ENCODE measurements at regions not wholly inside any gene's neighbourhood (a gene's known extent, or its start where the extent isn't known, plus 50 kb on each side); places are given as distances from the start of the nearest gene placed in this dataset.

GRCh38 chr2:185663811-185664210 is 74.8 kb upstream of the FSIP2 start:
- H3K4me1 ChIP-seq (replicated peaks): no peaks in the 10 kb centered on the region
- H3K27ac ChIP-seq: no peak overlapping the region
- H3K36me3 ChIP-seq: no peaks in the 10 kb centered on the region
- H3K4me3 ChIP-seq: no peak overlapping the region
- intact Hi-C loops (cut with DNase I): no loop called here
- no peak for DNase-seq (ENCODE audit: low spot score)
- TF ChIP-seq POLR2A (IDR thresholded peaks at IDR 0.05) (no peak), POLR2AphosphoS5 (IDR thresholded peaks at IDR 0.05) (no peak)
- TF ChIP-seq, protein P1, sequence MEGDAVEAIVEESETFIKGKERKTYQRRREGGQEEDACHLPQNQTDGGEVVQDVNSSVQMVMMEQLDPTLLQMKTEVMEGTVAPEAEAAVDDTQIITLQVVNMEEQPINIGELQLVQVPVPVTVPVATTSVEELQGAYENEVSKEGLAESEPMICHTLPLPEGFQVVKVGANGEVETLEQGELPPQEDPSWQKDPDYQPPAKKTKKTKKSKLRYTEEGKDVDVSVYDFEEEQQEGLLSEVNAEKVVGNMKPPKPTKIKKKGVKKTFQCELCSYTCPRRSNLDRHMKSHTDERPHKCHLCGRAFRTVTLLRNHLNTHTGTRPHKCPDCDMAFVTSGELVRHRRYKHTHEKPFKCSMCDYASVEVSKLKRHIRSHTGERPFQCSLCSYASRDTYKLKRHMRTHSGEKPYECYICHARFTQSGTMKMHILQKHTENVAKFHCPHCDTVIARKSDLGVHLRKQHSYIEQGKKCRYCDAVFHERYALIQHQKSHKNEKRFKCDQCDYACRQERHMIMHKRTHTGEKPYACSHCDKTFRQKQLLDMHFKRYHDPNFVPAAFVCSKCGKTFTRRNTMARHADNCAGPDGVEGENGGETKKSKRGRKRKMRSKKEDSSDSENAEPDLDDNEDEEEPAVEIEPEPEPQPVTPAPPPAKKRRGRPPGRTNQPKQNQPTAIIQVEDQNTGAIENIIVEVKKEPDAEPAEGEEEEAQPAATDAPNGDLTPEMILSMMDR (IDR thresholded peaks at IDR 0.05): no peak
- WGBS: 89% methylated on average over 1 of the region's 1 CpG
- H3K27me3 ChIP-seq (replicated peaks; ENCODE audit: insufficient read depth): no peaks in the 10 kb centered on the region
- H3K9me3 ChIP-seq: no peaks in the 10 kb centered on the region

DNA sequence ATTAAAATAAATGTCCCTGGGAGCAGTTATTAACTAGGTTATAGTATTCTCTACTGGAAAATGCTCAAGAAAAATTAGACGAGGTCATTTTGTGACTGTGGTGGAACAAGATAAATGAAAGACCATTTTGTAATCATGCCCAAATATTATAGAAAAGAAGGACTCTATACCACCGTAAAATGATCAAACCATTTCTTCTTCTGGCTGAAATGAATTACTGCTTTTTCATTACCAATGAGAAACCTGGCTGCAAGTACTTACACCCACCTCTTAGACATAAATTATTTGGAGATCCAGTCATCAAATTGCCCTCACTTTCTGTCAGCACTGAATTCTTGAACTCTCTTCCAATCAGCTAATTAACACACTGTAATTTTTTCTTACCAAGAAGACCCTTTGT is 74.2 kb upstream of the FSIP2 start:
- 83% methylated on average over 2 of the region's 2 CpGs for WGBS
- no peak overlapping the region for H3K4me3 ChIP-seq
- H3K4me1 ChIP-seq (replicated peaks): no peaks in the 10 kb centered on the region
- no peaks in the 10 kb centered on the region for H3K9me3 ChIP-seq
- no peaks in the 10 kb centered on the region for H3K27me3 ChIP-seq (replicated peaks; ENCODE audit: insufficient read depth)
- no peak overlapping the region for H3K27ac ChIP-seq
- TF ChIP-seq, protein P1 (IDR thresholded peaks at IDR 0.05): no peak
- TF ChIP-seq POLR2A (IDR thresholded peaks at IDR 0.05): no peak
- TF ChIP-seq POLR2AphosphoS5 (IDR thresholded peaks at IDR 0.05): no peak
- DNase-seq (ENCODE audit: low spot score): no peak
- H3K36me3 ChIP-seq: no peaks in the 10 kb centered on the region
- intact Hi-C loops (cut with DNase I): no loop called here

- intact Hi-C loops (cut with DNase I): no loop called here
- no peak for TF ChIP-seq POLR2A (IDR thresholded peaks at IDR 0.05)
- TF ChIP-seq, protein P1 (IDR thresholded peaks at IDR 0.05): no peak
- no peak for TF ChIP-seq POLR2AphosphoS5 (IDR thresholded peaks at IDR 0.05)
- no peak overlapping the region for H3K27ac ChIP-seq
- no peaks in the 10 kb centered on the region for H3K4me1 ChIP-seq (replicated peaks)
- H3K4me3 ChIP-seq: no peak overlapping the region
- no peaks in the 10 kb centered on the region for H3K9me3 ChIP-seq
- DNase-seq (ENCODE audit: low spot score): no peak
- H3K36me3 ChIP-seq: no peaks in the 10 kb centered on the region
- 63% methylated on average over 2 of the region's 2 CpGs for WGBS
- H3K27me3 ChIP-seq (replicated peaks; ENCODE audit: insufficient read depth): no peaks in the 10 kb centered on the region
These were observed 73.3 kb upstream of the FSIP2 start for GRCh38 chr2:185665251-185665814.

DNA sequence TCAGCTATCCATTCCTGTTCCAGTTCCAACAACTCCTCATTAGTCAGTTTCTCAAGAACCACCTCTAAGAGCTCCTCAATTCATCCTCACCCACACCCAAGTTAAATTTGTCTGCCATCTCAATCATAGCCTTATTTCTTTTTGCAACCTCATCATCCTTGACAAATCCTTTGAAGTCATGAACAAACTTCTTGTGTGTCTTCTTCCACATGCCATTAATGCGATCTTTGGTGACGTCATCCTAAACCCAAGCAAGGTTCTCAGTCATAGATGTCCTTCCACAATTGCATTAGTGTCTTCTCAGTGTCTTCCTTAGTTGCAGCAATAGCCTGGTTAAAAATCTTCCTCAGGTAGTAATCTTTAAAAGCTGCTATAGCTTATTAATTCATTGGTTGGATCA is 71.2 kb upstream of the FSIP2 start:
- Histone ChIP-seq H3K27ac (no peak overlapping the region), H3K27me3 (replicated peaks; ENCODE audit: insufficient read depth) (no peaks in the 10 kb centered on the region), H3K36me3 (no peaks in the 10 kb centered on the region), H3K4me1 (replicated peaks) (no peaks in the 10 kb centered on the region), H3K9me3 (no peaks in the 10 kb centered on the region), H3K4me3 (no peak overlapping the region)
- WGBS: 99% methylated on average over 2 of the region's 2 CpGs
- no peak for DNase-seq (ENCODE audit: low spot score)
- TF ChIP-seq POLR2AphosphoS5 (IDR thresholded peaks at IDR 0.05): no peak
- TF ChIP-seq, protein P1 (IDR thresholded peaks at IDR 0.05): no peak
- no peak for TF ChIP-seq POLR2A (IDR thresholded peaks at IDR 0.05)
- intact Hi-C loops (cut with DNase I): no loop called here

DNA sequence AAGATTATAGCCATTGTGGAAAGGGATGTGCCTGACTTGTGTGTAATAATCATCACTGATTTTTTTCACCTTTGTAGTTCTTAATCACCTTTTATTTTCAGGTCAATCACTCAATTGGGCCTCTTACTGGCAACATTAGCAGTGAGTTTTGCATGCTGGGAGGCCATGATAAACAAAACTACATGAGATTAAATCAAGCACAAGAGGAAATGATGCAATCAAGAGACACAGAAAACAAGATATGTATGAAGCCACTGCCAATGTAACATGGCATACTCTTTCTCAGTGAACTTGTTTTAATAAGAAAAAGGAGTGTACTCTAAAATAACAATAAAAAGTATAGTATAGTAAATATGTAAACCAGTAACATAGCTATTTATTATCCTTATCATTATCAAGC is 69.9 kb upstream of the FSIP2 start:
- H3K36me3 ChIP-seq: no peaks in the 10 kb centered on the region
- no peak overlapping the region for H3K27ac ChIP-seq
- no peaks in the 10 kb centered on the region for H3K9me3 ChIP-seq
- H3K27me3 ChIP-seq (replicated peaks; ENCODE audit: insufficient read depth): no peaks in the 10 kb centered on the region
- DNase-seq (ENCODE audit: low spot score): no peak
- no peak overlapping the region for H3K4me3 ChIP-seq
- H3K4me1 ChIP-seq (replicated peaks): no peaks in the 10 kb centered on the region
- intact Hi-C loops (cut with DNase I): no loop called here
- TF ChIP-seq, protein P1 (IDR thresholded peaks at IDR 0.05): no peak
- TF ChIP-seq POLR2AphosphoS5 (IDR thresholded peaks at IDR 0.05): no peak
- TF ChIP-seq POLR2A (IDR thresholded peaks at IDR 0.05): no peak

Data from prostate gland (tissue), 2 donors.